Cardiac muscle cell (in vitro differentiated cells and primary cell): ENCODE measurements at regions not wholly inside any gene's neighbourhood (a gene's known extent, or its start where the extent isn't known, plus 50 kb on each side); places are given as distances from the start of the nearest gene placed in this dataset.

Experiments used
- DNase-seq, 2 donors: peaks; one replicate each; pipeline versions ENCODE4 v3.0.0 to v3.0.0-alpha.2; 2010 to 2017; ENCODE audit warnings: low read depth in 1 of 2, low spot score in 1 of 2
- H3K27ac ChIP-seq: fragments of 200-600 bp; sonication (generic); 2 replicates; pipeline ENCODE4 v1.5.1; 2016
- H3K27me3 ChIP-seq: fragments of 200-600 bp; sonication (generic); 2 replicates; pipeline ENCODE4 v1.6.0; 2016; ENCODE audit warnings: control low read depth
- H3K36me3 ChIP-seq: fragments of 200-600 bp; sonication (generic); 2 replicates; pipeline ENCODE4 v1.5.1; 2016; ENCODE audit warnings: control low read depth
- H3K4me1 ChIP-seq: fragments of 200-600 bp; sonication (generic); 2 replicates; pipeline ENCODE4 v1.8.1; 2017; ENCODE audit warnings: low read depth, mild to moderate bottlenecking, mixed run types
- H3K4me3 ChIP-seq: fragments of 200-600 bp; sonication (generic); 2 replicates; pipeline ENCODE4 v1.5.1; 2016; ENCODE audit warnings: mild to moderate bottlenecking
- H3K9me3 ChIP-seq: fragments of 200-600 bp; sonication (generic); 2 replicates; pipeline ENCODE4 v1.5.1; 2017; ENCODE audit warnings: low read depth, mild to moderate bottlenecking, control low read depth
- TF ChIP-seq, protein P1 (sequence below): IDR thresholded peaks from 2 replicates; pipeline ENCODE4 v1.5.1; 2012; ENCODE audit warnings: low read depth, mild to moderate bottlenecking, low read length

- DNase-seq = no peak
- H3K4me1 ChIP-seq = no peaks in the 10 kb centered on the region
- no peak overlapping the region for H3K27ac ChIP-seq
- H3K27me3 ChIP-seq = no peaks in the 10 kb centered on the region
- H3K4me3 ChIP-seq = no peak overlapping the region
- TF ChIP-seq, protein P1, sequence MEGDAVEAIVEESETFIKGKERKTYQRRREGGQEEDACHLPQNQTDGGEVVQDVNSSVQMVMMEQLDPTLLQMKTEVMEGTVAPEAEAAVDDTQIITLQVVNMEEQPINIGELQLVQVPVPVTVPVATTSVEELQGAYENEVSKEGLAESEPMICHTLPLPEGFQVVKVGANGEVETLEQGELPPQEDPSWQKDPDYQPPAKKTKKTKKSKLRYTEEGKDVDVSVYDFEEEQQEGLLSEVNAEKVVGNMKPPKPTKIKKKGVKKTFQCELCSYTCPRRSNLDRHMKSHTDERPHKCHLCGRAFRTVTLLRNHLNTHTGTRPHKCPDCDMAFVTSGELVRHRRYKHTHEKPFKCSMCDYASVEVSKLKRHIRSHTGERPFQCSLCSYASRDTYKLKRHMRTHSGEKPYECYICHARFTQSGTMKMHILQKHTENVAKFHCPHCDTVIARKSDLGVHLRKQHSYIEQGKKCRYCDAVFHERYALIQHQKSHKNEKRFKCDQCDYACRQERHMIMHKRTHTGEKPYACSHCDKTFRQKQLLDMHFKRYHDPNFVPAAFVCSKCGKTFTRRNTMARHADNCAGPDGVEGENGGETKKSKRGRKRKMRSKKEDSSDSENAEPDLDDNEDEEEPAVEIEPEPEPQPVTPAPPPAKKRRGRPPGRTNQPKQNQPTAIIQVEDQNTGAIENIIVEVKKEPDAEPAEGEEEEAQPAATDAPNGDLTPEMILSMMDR = no peak
- H3K36me3 ChIP-seq = no peaks in the 10 kb centered on the region
- H3K9me3 ChIP-seq = no peaks in the 10 kb centered on the region
These were observed 201.6 kb upstream of the NEGR1 start for GRCh38 chr1:72483846-72484357.

DNA sequence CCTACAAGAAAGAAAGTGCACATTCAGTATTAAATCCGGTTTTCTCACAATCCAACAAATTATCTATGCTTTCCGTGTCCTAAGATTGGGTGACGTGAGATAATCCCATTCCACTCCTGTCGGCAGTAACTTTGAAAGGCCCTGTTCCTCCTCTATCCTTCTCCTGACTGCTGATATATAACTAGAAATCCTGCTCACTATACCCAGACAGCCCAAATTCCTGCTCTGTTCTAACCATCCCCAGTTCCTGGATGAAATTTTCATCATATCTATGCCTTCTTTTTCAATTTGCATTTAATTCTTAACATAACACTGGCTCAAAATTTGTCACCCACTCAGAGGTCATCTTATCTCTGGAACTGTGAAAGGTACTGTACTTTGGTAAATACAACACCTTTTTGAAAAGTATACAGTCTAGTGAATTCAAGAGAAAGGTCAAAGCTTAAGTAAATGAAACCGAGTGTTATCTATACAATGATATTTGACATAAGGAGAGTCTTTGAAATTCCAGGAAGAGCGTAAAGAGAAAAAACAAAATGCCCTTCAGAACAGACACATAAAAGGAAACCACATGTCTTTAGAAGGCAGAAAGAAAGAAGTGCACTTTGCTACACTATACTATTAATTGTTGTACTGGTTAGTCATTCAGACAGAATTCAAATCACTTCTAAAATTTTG lies 200.5 kb upstream of the NEGR1 start:
- Histone ChIP-seq H3K9me3 (no peaks in the 10 kb centered on the region), H3K27ac (no peak overlapping the region), H3K4me3 (no peak overlapping the region), H3K36me3 (no peaks in the 10 kb centered on the region), H3K27me3 (no peaks in the 10 kb centered on the region), H3K4me1 (no peaks in the 10 kb centered on the region)
- no peak for DNase-seq
- TF ChIP-seq, protein P1 = no peak

- Histone ChIP-seq H3K4me3 (no peak overlapping the region), H3K27me3 (no peaks in the 10 kb centered on the region), H3K27ac (no peak overlapping the region), H3K36me3 (no peaks in the 10 kb centered on the region), H3K9me3 (no peaks in the 10 kb centered on the region), H3K4me1 (no peaks in the 10 kb centered on the region)
- TF ChIP-seq, protein P1 = no peak
- no peak for DNase-seq
These were observed 199.2 kb upstream of the NEGR1 start for GRCh38 chr1:72481420-72481970.

GRCh38 chr1:72466376-72466775 lies 184.0 kb upstream of the NEGR1 start:
- H3K27me3 ChIP-seq = no peaks in the 10 kb centered on the region
- no peaks in the 10 kb centered on the region for H3K4me1 ChIP-seq
- no peaks in the 10 kb centered on the region for H3K36me3 ChIP-seq
- no peak for DNase-seq
- no peak overlapping the region for H3K27ac ChIP-seq
- H3K4me3 ChIP-seq = no peak overlapping the region
- no peaks in the 10 kb centered on the region for H3K9me3 ChIP-seq
- TF ChIP-seq, protein P1 = no peak

DNA sequence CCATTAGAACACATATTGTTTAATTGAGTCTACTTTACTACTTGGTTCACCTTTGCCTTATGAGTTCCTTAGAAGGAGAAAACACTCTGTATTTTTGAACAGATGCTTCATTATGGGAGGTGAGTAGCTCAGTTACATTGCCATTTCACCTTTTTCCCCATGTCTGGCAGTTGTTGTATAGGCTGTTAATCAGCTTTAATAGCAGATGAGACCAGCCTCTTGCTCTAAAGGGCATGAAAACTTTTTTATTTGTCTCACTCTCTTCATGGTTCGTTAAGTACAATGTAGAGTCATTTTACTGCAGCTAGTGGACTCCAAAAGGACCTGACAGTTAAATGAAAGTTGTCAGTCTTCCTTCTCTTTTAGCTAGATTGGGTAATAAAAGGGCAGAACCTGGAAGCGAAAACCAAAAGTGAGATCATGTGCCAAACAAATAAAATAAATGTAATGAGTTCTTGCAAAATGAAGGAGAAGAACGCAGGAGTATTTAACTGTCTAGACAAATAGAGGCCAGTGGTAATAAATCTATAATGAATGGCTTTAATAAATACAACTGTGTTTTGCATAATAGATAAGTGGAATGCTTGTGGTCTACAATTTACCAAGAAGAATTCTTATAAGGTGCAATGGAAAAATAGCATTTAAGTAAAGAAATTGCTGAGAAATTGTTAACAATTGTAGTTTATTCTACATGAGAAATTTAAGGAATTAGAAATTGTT lies 180.0 kb upstream of the NEGR1 start:
- Histone ChIP-seq H3K4me3 (no peak overlapping the region), H3K9me3 (no peaks in the 10 kb centered on the region), H3K36me3 (no peaks in the 10 kb centered on the region), H3K27ac (no peak overlapping the region), H3K4me1 (no peaks in the 10 kb centered on the region), H3K27me3 (no peaks in the 10 kb centered on the region)
- TF ChIP-seq, protein P1 = no peak
- no peak for DNase-seq
